ENCODE measurements at regions not wholly inside any gene's neighbourhood (a gene's known extent, or its start where the extent isn't known, plus 50 kb on each side); places are given as distances from the start of the nearest gene placed in this dataset.

- H3K4me3 Mint-ChIP-seq (ENCODE audit: unreplicated experiment) = no peak overlapping the region
- peaks cover 9% of the 10 kb centered on the region for H3K9me3 Mint-ChIP-seq (ENCODE audit: low read depth)
- no peaks in the 10 kb centered on the region for H3K36me3 Mint-ChIP-seq (ENCODE audit: low read depth)
- peaks cover 41% of the 10 kb centered on the region for H3K27me3 Mint-ChIP-seq (ENCODE audit: low read depth)
- H3K27ac Mint-ChIP-seq (ENCODE audit: unreplicated experiment) = no peak overlapping the region
- peaks cover 11% of the 10 kb centered on the region for H3K4me1 Mint-ChIP-seq (ENCODE audit: low read depth)
- TF ChIP-seq CTCF (IDR thresholded peaks at IDR 0.05) = no peak
- DNase-seq (ENCODE audit: low spot score) = no peak
Observed at GRCh38 chr16:55052741-55053415, 122.2 kb downstream of the IRX5 start.

GRCh38 chr16:55055262-55055661, 124.6 kb downstream of the IRX5 start:
- TF ChIP-seq CTCF (IDR thresholded peaks at IDR 0.05) = no peak
- Mint-ChIP-seq H3K9me3 (ENCODE audit: low read depth) (peaks cover 9% of the 10 kb centered on the region), H3K4me1 (ENCODE audit: low read depth) (peaks cover 11% of the 10 kb centered on the region), H3K27ac (ENCODE audit: unreplicated experiment) (no peak overlapping the region), H3K36me3 (ENCODE audit: low read depth) (no peaks in the 10 kb centered on the region), H3K27me3 (ENCODE audit: low read depth) (peaks cover 57% of the 10 kb centered on the region), H3K4me3 (ENCODE audit: unreplicated experiment) (no peak overlapping the region)
- no peak for DNase-seq (ENCODE audit: low spot score)

- Mint-ChIP-seq H3K36me3 (ENCODE audit: low read depth) (no peaks in the 10 kb centered on the region), H3K4me3 (ENCODE audit: unreplicated experiment) (peak overlapping the region; percentile 73), H3K27ac (ENCODE audit: unreplicated experiment) (no peak overlapping the region), H3K27me3 (ENCODE audit: low read depth) (peaks cover 57% of the 10 kb centered on the region), H3K4me1 (ENCODE audit: low read depth) (peaks cover 11% of the 10 kb centered on the region), H3K9me3 (ENCODE audit: low read depth) (peaks cover 9% of the 10 kb centered on the region)
- TF ChIP-seq CTCF (IDR thresholded peaks at IDR 0.05) = peak; percentile 52
- DNase-seq (ENCODE audit: low spot score) = no peak
Observed at GRCh38 chr16:55056585-55057401, 126.1 kb downstream of the IRX5 start.

GRCh38 chr16:55057866-55058265, 127.2 kb downstream of the IRX5 start:
- Mint-ChIP-seq H3K4me1 (ENCODE audit: low read depth) (peaks cover 21% of the 10 kb centered on the region), H3K9me3 (ENCODE audit: low read depth) (peaks cover 9% of the 10 kb centered on the region), H3K4me3 (ENCODE audit: unreplicated experiment) (no peak overlapping the region), H3K27ac (ENCODE audit: unreplicated experiment) (no peak overlapping the region), H3K27me3 (ENCODE audit: low read depth) (peaks cover 57% of the 10 kb centered on the region), H3K36me3 (ENCODE audit: low read depth) (no peaks in the 10 kb centered on the region)
- no peak for TF ChIP-seq CTCF (IDR thresholded peaks at IDR 0.05)
- DNase-seq (ENCODE audit: low spot score) = no peak

- DNase-seq (ENCODE audit: low spot score) = no peak
- peaks cover 13% of the 10 kb centered on the region for H3K9me3 Mint-ChIP-seq (ENCODE audit: low read depth)
- peaks cover 21% of the 10 kb centered on the region for H3K4me1 Mint-ChIP-seq (ENCODE audit: low read depth)
- H3K36me3 Mint-ChIP-seq (ENCODE audit: low read depth) = no peaks in the 10 kb centered on the region
- H3K4me3 Mint-ChIP-seq (ENCODE audit: unreplicated experiment) = no peak overlapping the region
- no peak overlapping the region for H3K27ac Mint-ChIP-seq (ENCODE audit: unreplicated experiment)
- TF ChIP-seq CTCF (IDR thresholded peaks at IDR 0.05) = no peak
- H3K27me3 Mint-ChIP-seq (ENCODE audit: low read depth) = peaks cover 62% of the 10 kb centered on the region
Observed at GRCh38 chr16:55058576-55058975, 127.9 kb downstream of the IRX5 start.
